PC-3 (cell line): ENCODE measurements at regions not wholly inside any gene's neighbourhood (a gene's known extent, or its start where the extent isn't known, plus 50 kb on each side); places are given as distances from the start of the nearest gene placed in this dataset.

ENCODE experiments used
- ATAC-seq: fragments of 200-7000 bp; cut with Tn5 transposase; 2 replicates; pipeline ENCODE4 v1.9.1; 2020; ENCODE audit warnings: mild to moderate bottlenecking, moderate library complexity
- BruUV-seq: library from RNA; stranded (reverse); fragments of 400-500 nt; replicated peaks from 2 replicates; lab custom pipeline; 2021; lab: Mats Ljungman, UMichigan
- CTCF ChIA-PET: fragments of 300-600 bp; sonication (Branson Sonifier 250); formaldehyde crosslinking; loops from one replicate; lab custom pipeline; 2022; ENCODE audit warnings: antibody characterized with exemption; lab: Charles Lee
- POLR2A ChIA-PET: fragments of 300-600 bp; sonication (Branson Sonifier 250); formaldehyde crosslinking; loops from one replicate; lab custom pipeline; 2022; ENCODE audit warnings: antibody characterized with exemption; ENCODE audit not compliant: unreplicated experiment; lab: Charles Lee
- DNase-seq: peaks from one replicate; pipeline ENCODE4 v3.0.0-alpha.2; 2015
- H2AFZ ChIP-seq: fragments of 300-600 bp; sonication (generic); 2 replicates; pipeline ENCODE4 v1.6.0; 2016; ENCODE audit warnings: antibody characterized with exemption, low read length
- H3F3A ChIP-seq: fragments of 300-600 bp; sonication (generic); one replicate; pipeline ENCODE4 v1.6.0; 2017; ENCODE audit warnings: antibody characterized with exemption, low read length, control low read depth, mild to moderate bottlenecking; ENCODE audit not compliant: unreplicated experiment
- H3K27ac ChIP-seq: fragments of 300-600 bp; sonication (generic); 2 replicates; pipeline ENCODE4 v1.5.1; 2016; ENCODE audit warnings: mild to moderate bottlenecking, low read length
- H3K27me3 ChIP-seq: fragments of 300-600 bp; sonication (generic); 2 replicates; pipeline ENCODE4 v1.6.1; 2016; ENCODE audit warnings: low read length, mixed read lengths
- H3K36me3 ChIP-seq: fragments of 300-600 bp; sonication (generic); 2 replicates; pipeline ENCODE4 v1.6.1; 2016; ENCODE audit warnings: low read depth, mixed run types, low read length, mixed read lengths
- H3K4me1 ChIP-seq: fragments of 300-600 bp; sonication (generic); 2 replicates; pipeline ENCODE4 v1.5.1; 2016; ENCODE audit warnings: low read length; ENCODE audit not compliant: insufficient read depth
- H3K4me2 ChIP-seq: fragments of 300-600 bp; sonication (generic); 2 replicates; pipeline ENCODE4 v1.6.0; 2016; ENCODE audit warnings: low read length
- H3K4me3 ChIP-seq: fragments of 300-600 bp; sonication (generic); 2 replicates; pipeline ENCODE4 v1.5.1; 2016; ENCODE audit warnings: mild to moderate bottlenecking, low read length, mixed read lengths
- H3K79me2 ChIP-seq: fragments of 300-600 bp; sonication (generic); 2 replicates; pipeline ENCODE4 v1.6.1; 2017; ENCODE audit warnings: low read length, mixed read lengths
- H3K9ac ChIP-seq: fragments of 300-600 bp; sonication (generic); 2 replicates; pipeline ENCODE4 v1.6.0; 2016; ENCODE audit warnings: mild to moderate bottlenecking, low read length
- H3K9me2 ChIP-seq: fragments of 300-600 bp; sonication (generic); replicated peaks from 2 replicates; pipeline ENCODE4 v1.6.1; 2016; ENCODE audit warnings: mixed run types, low read length, mixed read lengths
- H3K9me3 ChIP-seq: fragments of 300-600 bp; sonication (generic); 2 replicates; pipeline ENCODE4 v1.6.1; 2016; ENCODE audit warnings: low read length, mixed read lengths
- H4K20me1 ChIP-seq: fragments of 300-600 bp; sonication (generic); 2 replicates; pipeline ENCODE4 v1.6.1; 2016; ENCODE audit warnings: low read length, mixed read lengths
- CTCF ChIP-seq: fragments of 300-600 bp; sonication (generic); conservative IDR thresholded peaks from 2 replicates; pipeline ENCODE4 v1.5.1; 2017; ENCODE audit warnings: antibody characterized with exemption, low read depth, mild to moderate bottlenecking, low read length
- EZH2 ChIP-seq: fragments of 300-600 bp; sonication (generic); IDR thresholded peaks from one replicate; pipeline ENCODE4 v1.6.1; 2017; ENCODE audit warnings: antibody characterized with exemption, mild to moderate bottlenecking, low read length; ENCODE audit not compliant: unreplicated experiment
- EZH2phosphoT487 ChIP-seq: fragments of 300-600 bp; sonication (generic); IDR thresholded peaks from 2 replicates; pipeline ENCODE4 v1.6.1; 2018; ENCODE audit warnings: mild to moderate bottlenecking, antibody characterized with exemption, low read length, borderline replicate concordance
- intact Hi-C: fragments of 100-400 bp; cut with micrococcal nuclease; formaldehyde crosslinking; loops from 2 replicates; pipeline ENCODE4 v1.9.0; 2023

GRCh38 chr2:18124116-18124835 lies 245.8 kb downstream of the KCNS3 start:
- POLR2A ChIA-PET = no interaction called here
- CTCF ChIA-PET = interaction anchor here (0.6 kb wide), 1 partner anchor 25 kb away, joined by 5 read pairs; no protein-coding TSS in a partner anchor
- no peak overlapping the region for H2AFZ ChIP-seq
- no peaks in the 10 kb centered on the region for H3K9me2 ChIP-seq
- H3K4me2 ChIP-seq = no peak overlapping the region
- H3K79me2 ChIP-seq = no peaks in the 10 kb centered on the region
- no peaks in the 10 kb centered on the region for H4K20me1 ChIP-seq
- no peaks in the 10 kb centered on the region for H3K4me1 ChIP-seq
- no peaks in the 10 kb centered on the region for H3K36me3 ChIP-seq
- BruUV-seq = no TSS peak
- H3F3A ChIP-seq = no peaks in the 10 kb centered on the region
- H3K4me3 ChIP-seq = no peak overlapping the region
- DNase-seq = no peak
- H3K9me3 ChIP-seq = no peaks in the 10 kb centered on the region
- TF ChIP-seq EZH2 = no peak
- TF ChIP-seq EZH2phosphoT487 = no peak
- no peak for TF ChIP-seq CTCF
- H3K27me3 ChIP-seq = 0 out of 2 replicates have a peak, but pooled peaks cover 4% of the 10 kb centered on the region
- no peak overlapping the region for H3K9ac ChIP-seq
- no peak overlapping the region for H3K27ac ChIP-seq
- intact Hi-C loops = no loop called here
- no peak for ATAC-seq

- ChIA-PET POLR2A (no interaction called here), CTCF (no interaction called here)
- Histone ChIP-seq H3K9me3 (no peaks in the 10 kb centered on the region), H3F3A (no peaks in the 10 kb centered on the region), H3K27ac (no peak overlapping the region), H3K9ac (no peak overlapping the region), H3K27me3 (0 out of 2 replicates have a peak, but pooled peaks cover 4% of the 10 kb centered on the region), H2AFZ (no peak overlapping the region), H3K4me2 (no peak overlapping the region), H3K79me2 (no peaks in the 10 kb centered on the region), H3K4me1 (no peaks in the 10 kb centered on the region), H3K36me3 (no peaks in the 10 kb centered on the region), H4K20me1 (no peaks in the 10 kb centered on the region), H3K4me3 (no peak overlapping the region), H3K9me2 (no peaks in the 10 kb centered on the region)
- BruUV-seq = no TSS peak
- intact Hi-C loops = no loop called here
- TF ChIP-seq CTCF (no peak), EZH2phosphoT487 (no peak), EZH2 (no peak)
- DNase-seq (no peak), ATAC-seq (no peak)
These were observed 245.1 kb downstream of the KCNS3 start for GRCh38 chr2:18123577-18123976.

- no peaks in the 10 kb centered on the region for H3K9me2 ChIP-seq
- 0 out of 2 replicates have a peak, but pooled peaks cover 4% of the 10 kb centered on the region for H3K27me3 ChIP-seq
- TF ChIP-seq CTCF (no peak), EZH2 (no peak), EZH2phosphoT487 (no peak)
- CTCF ChIA-PET = no interaction called here
- BruUV-seq = no TSS peak
- no peak overlapping the region for H3K4me3 ChIP-seq
- H2AFZ ChIP-seq = no peak overlapping the region
- H4K20me1 ChIP-seq = no peaks in the 10 kb centered on the region
- DNase-seq = no peak
- no peaks in the 10 kb centered on the region for H3K9me3 ChIP-seq
- ATAC-seq = no peak
- H3K9ac ChIP-seq = no peak overlapping the region
- H3K27ac ChIP-seq = no peak overlapping the region
- no peaks in the 10 kb centered on the region for H3K36me3 ChIP-seq
- no peaks in the 10 kb centered on the region for H3K79me2 ChIP-seq
- POLR2A ChIA-PET = no interaction called here
- no peak overlapping the region for H3K4me2 ChIP-seq
- no peaks in the 10 kb centered on the region for H3K4me1 ChIP-seq
- no peaks in the 10 kb centered on the region for H3F3A ChIP-seq
- intact Hi-C loops = no loop called here
These were observed 244.7 kb downstream of the KCNS3 start for GRCh38 chr2:18123211-18123570.
